ENCODE measurements at regions not wholly inside any gene's neighbourhood (a gene's known extent, or its start where the extent isn't known, plus 50 kb on each side); places are given as distances from the start of the nearest gene placed in this dataset.
"Not testable (repeated sequence)": the region's sequence is repeated elsewhere in the genome, so short reads cannot be mapped to it uniquely, and the experiment has no call there.

- DNase-seq: no peak
Observed at GRCh38 chr3:124364317-124365020, 365.8 kb upstream of the UMPS start.

- not testable (repeated sequence) for DNase-seq
Observed at GRCh38 chr3:124366655-124367054, 363.6 kb upstream of the UMPS start.

- no peak for DNase-seq
Observed at GRCh38 chr3:124372775-124373174, 357.5 kb upstream of the UMPS start.

DNA sequence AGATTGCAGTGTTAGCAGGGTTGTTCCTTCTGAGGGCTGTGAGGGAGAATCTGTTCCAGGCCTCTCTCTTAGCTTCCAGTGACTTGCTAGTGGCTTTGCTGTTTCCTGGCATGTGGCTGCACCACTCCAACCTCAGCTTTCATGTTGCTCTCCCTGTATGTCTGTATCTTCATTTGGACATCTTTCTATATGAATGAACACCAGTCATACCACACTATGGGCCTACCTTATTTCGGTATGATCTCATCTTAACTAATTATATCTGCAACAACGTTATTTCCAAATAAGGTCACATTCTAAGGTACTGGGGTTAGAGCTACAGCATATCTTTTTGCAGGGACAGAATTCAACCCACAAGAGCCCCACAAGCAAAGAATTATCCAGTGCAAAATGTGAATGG, 356.7 kb upstream of the UMPS start:
- no peak for DNase-seq

GRCh38 chr3:124374583-124374982, 355.7 kb upstream of the UMPS start:
- DNase-seq: no peak

DNA sequence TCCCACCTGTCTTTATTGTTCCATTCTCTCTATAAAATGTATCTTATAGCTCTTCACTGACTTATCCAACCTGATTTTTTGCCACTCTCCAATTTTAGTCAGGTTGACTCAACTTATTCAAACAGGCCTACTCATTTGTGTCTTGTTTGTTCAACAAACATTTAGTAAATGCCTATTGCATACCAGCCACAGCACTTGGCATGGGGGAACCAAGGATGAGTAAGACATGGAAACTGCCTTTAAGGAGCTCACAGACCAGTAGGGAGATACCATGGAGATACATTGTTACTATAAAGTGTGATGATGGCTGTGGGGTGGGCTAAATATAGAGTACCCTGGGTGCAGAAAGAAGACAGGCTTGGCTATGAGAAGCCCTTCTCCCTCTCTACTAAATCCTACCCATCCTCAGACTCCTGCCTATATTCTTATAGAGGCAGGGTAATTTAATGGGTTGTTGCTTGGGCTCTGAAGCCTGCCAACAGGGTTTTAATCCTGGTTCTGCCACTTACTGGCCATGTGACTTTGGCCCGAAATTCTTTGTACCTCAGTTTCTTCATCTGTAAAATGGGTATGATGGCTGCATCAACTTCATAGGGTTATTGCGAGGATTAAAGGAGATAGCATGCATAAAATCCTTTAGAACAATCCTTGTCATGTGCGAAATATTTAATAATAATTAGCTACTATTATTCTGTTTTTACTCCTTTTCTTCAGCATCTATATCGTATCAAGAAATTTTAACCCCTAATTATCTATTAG, 348.5 kb upstream of the UMPS start:
- no peak for DNase-seq

DNA sequence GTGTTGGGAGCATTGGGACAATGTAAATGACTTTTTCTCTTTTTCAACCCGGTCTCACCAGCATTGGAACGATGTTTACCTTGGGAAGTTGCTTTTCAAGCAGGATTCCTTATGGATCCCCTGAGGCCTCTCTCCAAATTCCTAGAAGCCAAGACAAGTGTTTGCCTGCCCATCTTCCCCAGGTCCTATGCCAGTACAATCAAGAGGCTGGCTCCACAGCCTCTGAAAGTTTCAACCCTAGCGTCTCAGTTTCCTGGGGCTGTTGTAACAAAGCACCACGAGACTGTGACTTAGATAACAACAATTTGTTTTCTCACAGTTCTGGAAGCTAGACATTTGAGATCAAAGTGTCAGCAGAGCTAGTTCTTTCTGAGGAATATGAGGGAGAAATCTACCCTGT, 347.2 kb upstream of the UMPS start:
- DNase-seq: no peak

DNA sequence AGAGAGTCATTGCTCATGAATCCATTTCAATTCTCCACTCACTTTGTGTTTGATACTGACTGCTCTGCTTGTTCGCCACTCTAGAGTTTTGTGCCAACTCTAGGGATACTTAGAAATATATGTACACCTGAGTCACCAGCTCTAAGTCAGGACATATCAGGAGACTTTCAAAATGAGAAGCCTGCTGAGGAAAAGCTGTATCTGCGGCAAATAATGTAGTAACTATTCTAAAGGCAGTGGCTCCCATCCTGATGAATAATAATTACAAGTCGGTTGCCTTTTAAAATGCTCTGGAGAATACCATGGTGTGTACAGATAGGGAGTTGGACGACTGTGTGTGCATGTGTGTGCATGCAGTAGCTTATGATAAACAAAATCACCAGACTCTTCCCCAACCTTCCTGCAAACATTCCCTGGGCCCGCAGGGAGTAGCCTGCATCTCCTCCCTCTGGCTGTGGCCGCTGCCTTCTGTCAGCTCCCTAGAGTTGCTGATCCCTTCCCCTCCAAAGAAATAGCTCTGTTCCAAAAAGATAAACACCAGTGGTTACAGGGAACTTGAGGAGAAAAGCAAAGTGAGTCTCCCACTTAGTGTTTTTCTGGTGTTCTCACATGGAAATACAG, 346.3 kb upstream of the UMPS start:
- DNase-seq: no peak

DNA sequence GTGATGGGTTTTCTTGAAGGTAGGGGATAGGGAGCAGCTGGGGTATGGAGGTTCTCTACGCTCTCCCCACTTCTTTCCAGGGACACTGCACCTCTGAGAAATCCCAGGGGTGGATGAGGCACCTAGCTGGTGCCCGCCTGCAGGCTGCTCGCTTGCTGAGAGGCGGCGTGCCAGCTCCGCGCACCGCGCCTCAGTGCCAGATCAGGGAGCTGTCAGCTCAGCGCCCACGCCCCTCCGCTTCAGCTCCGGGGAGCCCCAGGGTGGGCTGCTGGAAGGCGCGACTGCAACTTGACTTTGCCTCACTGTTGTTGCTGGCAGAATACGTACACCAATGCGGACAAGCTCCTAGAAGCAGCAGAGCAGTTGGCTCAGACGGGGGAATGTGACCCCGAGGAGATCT, 345.7 kb upstream of the UMPS start:
- DNase-seq: no peak

DNA sequence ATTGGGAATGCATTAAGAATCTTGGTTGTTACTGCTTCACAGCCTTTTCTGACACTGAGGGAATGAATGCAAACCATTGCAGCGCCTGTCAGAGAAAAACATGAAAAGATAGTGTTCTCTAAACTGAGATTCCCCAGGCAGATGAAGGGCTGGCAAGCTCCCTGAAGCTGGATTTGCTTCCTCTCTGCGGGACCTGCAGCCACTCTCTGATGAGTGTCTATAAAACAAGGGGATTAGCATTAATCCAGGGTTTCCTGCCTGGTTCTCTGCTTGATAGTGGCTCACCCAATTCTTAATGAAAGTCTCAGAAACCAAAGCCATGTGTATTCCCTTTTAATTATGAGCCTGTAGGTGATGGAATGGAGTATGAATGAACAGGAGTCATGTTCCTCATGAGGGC, 344.3 kb upstream of the UMPS start:
- DNase-seq: no peak

GRCh38 chr3:124386996-124387595, 343.2 kb upstream of the UMPS start:
- DNase-seq: no peak

- DNase-seq: no peak
Observed at GRCh38 chr3:124391774-124392173, 338.5 kb upstream of the UMPS start.

GRCh38 chr3:124393340-124393739, 336.9 kb upstream of the UMPS start:
- no peak for DNase-seq

GRCh38 chr3:124395162-124395561, 335.1 kb upstream of the UMPS start:
- DNase-seq: no peak

DNA sequence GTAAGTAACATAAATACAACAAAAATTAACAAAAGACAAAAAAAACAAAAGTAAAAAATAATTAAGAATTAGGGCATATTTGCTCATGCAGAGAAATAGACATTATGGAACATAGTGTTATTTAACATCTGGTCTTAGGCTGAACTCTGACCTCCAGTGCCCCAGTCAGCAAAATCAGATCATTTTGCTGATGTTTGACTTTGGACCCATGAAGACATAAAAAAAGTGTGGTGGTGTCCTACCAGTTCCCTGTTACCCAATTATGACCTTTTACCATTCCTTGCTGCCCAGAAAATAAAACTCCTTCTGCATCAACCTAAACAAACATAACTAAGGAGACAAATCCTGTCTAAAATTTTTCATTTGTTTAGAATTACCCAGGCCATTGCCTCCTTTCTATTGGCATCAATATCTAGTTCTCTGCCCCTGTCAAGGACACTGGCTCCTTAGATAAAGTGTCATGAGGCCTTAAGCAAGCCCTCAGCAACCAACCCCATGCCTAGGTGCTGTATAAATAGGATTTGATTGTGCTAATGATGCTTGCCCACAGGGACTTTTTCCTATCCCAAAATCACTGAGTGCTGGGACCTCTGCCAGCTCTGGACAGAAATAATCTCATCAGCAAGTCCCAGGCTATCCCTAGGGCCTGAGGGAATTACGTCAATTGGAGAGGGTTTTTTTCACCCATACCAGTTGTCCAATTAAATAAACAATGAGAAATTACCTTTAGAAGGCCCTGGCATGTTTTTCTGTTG, 334.5 kb upstream of the UMPS start:
- DNase-seq: no peak

DNA sequence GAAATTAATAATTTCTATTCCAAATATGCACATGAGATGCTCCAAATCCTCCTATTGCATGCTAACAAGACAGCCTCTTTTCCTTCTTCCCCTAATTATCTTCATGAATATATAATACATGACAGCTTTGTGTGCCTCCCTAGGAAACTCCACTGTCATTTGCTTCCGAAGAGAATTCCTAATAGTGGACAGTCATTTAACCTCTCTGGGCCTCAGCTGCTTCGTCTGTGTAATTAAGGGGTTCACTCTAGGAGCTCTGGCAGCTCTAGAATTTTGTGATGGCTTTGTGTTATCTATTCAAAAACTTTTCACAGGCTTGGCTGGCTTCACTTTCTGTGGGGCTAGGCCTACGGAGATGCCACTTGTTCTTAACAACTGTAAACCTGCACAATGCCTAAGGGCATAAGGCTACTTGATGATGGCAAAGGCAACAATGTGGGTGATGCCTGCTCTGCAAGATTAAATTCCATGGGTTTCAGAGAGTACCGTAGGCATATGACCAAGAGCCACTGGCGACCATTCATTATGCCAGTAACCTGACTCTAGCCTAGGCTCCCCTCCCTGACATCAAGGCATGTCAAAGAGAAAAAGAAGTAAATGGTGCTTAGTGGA, 333.8 kb upstream of the UMPS start:
- DNase-seq: no peak

GRCh38 chr3:124397088-124397487, 333.2 kb upstream of the UMPS start:
- no peak for DNase-seq

- DNase-seq: no peak
Observed at GRCh38 chr3:124398594-124398993, 331.7 kb upstream of the UMPS start.

GRCh38 chr3:124401843-124402242, 328.4 kb upstream of the UMPS start:
- no peak for DNase-seq

- DNase-seq: no peak
Observed at GRCh38 chr3:124402791-124403190, 327.5 kb upstream of the UMPS start.

GRCh38 chr3:124404621-124405020, 325.6 kb upstream of the UMPS start:
- no peak for DNase-seq

DNA sequence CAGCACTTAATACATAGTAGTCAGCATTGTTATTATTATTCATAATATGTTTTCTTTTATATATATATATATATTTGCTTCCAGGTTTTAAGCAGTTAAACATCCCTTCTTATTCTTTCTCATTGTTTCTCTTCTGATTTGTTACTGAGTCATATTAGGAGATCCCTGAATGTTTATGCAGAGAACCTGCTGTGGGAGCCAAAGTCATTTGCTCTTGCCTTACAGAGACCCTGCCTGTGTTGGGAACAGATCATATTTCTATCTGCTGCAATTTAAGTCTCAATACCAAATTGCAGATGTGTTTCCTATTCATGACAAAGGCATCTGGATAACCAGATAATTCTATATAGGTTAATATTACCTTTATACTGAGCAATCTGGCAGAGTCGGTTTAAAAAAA, 323.0 kb upstream of the UMPS start:
- DNase-seq: no peak
